ENCODE measurements at regions not wholly inside any gene's neighbourhood (a gene's known extent, or its start where the extent isn't known, plus 50 kb on each side); places are given as distances from the start of the nearest gene placed in this dataset.

DNA sequence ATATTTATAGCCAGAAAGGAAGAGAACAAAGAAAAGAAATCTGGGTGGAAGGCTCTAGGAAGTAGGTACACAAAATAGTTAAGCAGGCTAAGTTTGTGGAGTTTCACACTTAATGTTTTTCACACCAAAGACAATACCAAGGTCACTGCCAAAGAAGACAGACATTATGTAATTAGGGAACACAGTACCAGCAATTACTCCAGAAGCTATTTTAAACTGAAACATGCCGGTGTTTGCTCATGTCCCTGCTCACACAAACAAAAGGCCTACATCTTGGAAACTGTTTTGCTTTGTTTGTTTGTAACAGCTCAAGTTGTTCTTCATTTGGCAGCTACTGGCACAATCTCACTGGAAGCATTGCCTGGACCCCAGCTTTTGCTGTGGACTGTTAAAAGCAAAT lies 88.5 kb upstream of the DAB1 start:
- no peak for DNase-seq (ENCODE audit: low read depth in 1 of 2, low spot score in 2 of 2)
- Histone ChIP-seq H3K9me3 (replicated peaks) (no peaks in the 10 kb centered on the region), H3K27ac (no peak overlapping the region), H3K4me3 (no peak overlapping the region), H3K27me3 (replicated peaks) (no peaks in the 10 kb centered on the region; the same call in 1 of the 2 replicates), H3K4me1 (replicated peaks) (no peaks in the 10 kb centered on the region), H3K36me3 (no peaks in the 10 kb centered on the region)

DNA sequence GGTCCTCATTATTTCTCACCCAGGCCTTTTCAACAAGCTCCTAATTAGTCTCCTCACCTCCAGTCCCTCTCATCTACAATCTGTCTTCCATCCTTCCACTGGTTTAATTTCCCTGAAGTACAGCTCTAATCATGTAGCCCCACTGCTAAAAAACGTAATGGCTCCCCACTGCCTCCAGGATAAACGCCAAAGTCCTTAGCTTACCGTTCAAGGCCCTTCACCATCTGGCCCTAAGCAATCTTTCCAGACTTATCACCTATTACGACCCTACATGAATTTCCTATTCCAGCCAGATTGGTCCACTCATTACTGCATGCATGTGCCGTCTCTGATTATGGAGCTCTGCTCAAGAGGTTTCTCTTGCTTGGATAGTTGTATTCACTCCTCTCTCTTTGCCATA lies 83.1 kb upstream of the DAB1 start:
- no peaks in the 10 kb centered on the region for H3K9me3 ChIP-seq (replicated peaks)
- H3K27me3 ChIP-seq (replicated peaks) = peaks cover 9% of the 10 kb centered on the region; the same call in 1 of the 2 replicates
- no peak for DNase-seq (ENCODE audit: low read depth in 1 of 2, low spot score in 2 of 2)
- no peak overlapping the region for H3K4me3 ChIP-seq
- H3K4me1 ChIP-seq (replicated peaks) = no peaks in the 10 kb centered on the region
- H3K27ac ChIP-seq = no peak overlapping the region
- no peaks in the 10 kb centered on the region for H3K36me3 ChIP-seq

DNA sequence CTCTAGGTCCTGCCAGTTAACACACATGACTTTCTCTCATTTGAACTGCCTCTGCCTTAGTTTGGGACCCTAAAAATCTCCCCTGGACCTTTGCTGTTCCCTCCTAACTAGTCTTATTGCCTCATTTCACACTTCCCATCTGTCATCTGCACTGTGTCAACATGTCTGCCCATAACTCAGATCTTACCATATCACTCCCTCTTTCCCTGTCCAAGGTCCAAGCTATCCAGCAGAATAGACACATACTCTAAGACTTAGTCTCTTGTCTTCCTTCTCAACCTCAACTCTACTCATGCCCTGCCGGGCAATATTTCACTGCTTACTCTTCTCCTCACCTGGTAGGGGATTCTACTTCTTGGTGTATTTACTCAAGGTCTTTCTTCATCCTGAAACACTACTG lies 79.5 kb upstream of the DAB1 start:
- no peak for DNase-seq (ENCODE audit: low read depth in 1 of 2, low spot score in 2 of 2)
- no peak overlapping the region for H3K4me3 ChIP-seq
- H3K9me3 ChIP-seq (replicated peaks) = no peaks in the 10 kb centered on the region
- H3K27me3 ChIP-seq (replicated peaks) = peaks cover 9% of the 10 kb centered on the region; the same call in 1 of the 2 replicates
- H3K4me1 ChIP-seq (replicated peaks) = no peaks in the 10 kb centered on the region
- H3K27ac ChIP-seq = no peak overlapping the region
- no peaks in the 10 kb centered on the region for H3K36me3 ChIP-seq

DNA sequence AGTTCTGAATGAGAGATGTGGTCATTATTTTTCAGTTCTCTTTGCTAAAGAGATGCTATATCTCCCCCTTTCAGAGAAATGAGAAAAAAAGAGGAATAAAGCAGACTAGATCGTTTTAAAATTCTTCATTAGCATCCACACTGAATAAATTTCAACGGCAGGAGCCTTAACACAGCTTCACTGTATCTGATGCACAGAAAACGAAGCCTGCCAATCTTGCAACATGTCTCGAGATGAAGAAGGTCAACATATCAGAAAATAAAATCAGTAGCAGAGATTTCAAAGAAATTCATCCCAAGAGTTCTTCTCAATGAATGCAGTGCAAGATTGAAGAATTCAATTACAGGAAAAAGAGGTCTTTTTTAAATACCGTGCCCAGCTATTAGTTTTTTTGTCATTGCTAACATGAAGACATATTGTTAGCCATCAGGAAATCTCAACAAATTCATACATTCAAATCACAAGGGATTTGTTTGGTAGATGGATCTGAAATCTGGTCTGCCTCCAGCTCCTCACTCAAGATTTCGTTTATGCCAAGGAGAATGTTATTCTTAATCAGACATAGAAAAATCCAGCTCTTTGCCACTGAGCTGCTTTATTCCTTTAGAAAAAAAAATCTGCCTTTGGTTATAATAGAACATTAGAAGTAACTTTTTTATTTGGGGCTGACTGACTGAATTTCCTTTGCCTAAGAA lies 76.4 kb upstream of the DAB1 start:
- no peaks in the 10 kb centered on the region for H3K36me3 ChIP-seq
- peaks cover 8% of the 10 kb centered on the region; the same call in 1 of the 2 replicates for H3K27me3 ChIP-seq (replicated peaks)
- no peaks in the 10 kb centered on the region for H3K4me1 ChIP-seq (replicated peaks)
- no peaks in the 10 kb centered on the region for H3K9me3 ChIP-seq (replicated peaks)
- no peak for DNase-seq (ENCODE audit: low read depth in 1 of 2, low spot score in 2 of 2)
- H3K4me3 ChIP-seq = no peak overlapping the region
- H3K27ac ChIP-seq = no peak overlapping the region

DNA sequence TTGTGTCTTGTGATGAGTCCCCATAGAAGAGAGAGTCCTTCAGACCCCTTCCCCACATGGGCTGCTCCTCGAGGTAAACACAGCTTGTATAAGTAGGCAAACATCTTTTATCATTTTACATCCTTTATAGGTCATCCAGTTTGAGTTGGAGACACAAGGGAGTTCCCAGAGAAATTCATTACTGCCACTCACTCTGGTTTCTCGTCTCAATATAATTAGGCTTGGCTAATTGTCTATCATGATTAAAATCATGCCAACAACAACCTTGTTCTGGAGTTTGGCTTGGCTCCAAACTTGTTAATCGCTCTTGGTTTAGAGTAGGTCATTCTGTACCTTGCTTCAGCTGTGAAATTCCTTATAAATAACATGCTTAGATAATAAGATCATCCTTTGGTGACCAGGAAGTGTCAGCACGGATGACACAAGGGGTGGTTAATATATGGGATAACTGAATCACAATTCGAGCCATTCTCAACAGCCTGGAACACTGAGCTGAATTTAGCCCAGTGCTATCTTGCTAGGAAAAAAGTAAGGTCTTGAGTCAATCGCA lies 70.7 kb upstream of the DAB1 start:
- Histone ChIP-seq H3K4me1 (replicated peaks) (peaks cover 9% of the 10 kb centered on the region), H3K27ac (no peak overlapping the region), H3K4me3 (no peak overlapping the region), H3K27me3 (replicated peaks) (no peaks in the 10 kb centered on the region), H3K36me3 (no peaks in the 10 kb centered on the region), H3K9me3 (replicated peaks) (no peaks in the 10 kb centered on the region)
- DNase-seq (ENCODE audit: low read depth in 1 of 2, low spot score in 2 of 2) = no peak

DNA sequence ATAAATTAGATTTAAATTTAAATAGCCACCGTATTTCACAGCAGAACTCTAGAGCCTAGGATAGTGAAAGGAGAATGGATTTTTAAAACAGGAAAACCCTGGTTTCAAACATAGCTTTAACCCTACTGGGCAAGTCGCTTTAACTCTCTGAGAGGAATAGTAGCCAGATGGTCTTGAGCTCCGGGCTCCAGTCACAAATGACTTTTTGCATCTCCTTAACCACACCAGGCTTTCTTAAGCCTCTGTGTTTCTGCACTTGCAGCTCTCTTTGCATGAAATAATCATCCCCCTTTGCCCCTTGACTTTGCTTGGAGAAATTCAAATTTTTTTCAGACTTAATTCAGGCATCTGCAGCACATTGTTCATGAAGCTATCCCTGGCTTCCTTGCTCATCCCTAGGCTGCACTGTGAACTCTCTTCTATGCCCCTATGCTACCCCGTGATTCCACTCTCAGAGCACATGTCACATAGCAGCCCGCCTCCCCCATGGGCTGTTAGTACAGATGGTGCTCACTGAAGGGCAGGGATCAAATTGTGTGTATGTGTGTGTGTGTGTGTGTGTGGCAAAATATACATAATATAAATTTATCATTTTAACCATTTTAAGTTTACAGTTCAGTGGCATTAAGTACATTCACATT lies 68.8 kb upstream of the DAB1 start:
- Histone ChIP-seq H3K9me3 (replicated peaks) (no peaks in the 10 kb centered on the region), H3K27ac (no peak overlapping the region), H3K4me1 (replicated peaks) (peaks cover 19% of the 10 kb centered on the region), H3K36me3 (no peaks in the 10 kb centered on the region), H3K4me3 (no peak overlapping the region), H3K27me3 (replicated peaks) (no peaks in the 10 kb centered on the region)
- DNase-seq (ENCODE audit: low read depth in 1 of 2, low spot score in 2 of 2) = no peak

DNA sequence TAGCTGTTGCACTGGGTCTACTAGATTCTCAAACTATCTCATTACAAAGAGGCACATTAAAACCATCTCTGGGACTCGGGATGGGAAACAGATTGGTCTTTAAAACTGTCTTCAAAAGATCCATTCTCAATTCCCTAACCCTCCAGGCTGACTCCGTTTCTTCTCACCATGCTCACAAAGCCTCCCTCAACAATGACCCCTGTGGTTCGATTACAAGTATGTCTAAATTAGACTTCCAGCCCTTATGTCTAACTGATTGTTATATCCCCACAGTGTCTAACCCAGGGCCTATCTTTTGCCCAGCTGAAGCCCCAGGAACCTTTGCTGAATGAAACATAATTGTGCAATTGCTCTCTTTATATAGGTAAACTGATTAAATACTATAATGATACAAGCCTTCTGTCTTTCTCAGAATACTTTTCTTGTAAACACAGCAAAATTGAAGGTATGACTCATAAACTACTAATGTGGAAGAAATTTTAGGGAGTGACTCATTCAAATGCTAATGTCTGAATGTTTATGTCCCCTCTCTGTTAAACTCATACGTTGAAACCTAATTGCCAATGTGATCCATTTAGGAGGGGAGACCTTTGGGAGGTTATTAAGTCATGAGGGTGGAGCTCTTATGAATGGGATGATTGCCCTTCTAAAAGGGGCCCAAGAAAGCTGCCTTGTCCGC lies 65.6 kb upstream of the DAB1 start:
- DNase-seq (ENCODE audit: low read depth in 1 of 2, low spot score in 2 of 2) = peak in 1 of 2 experiments; percentile 93
- Histone ChIP-seq H3K27me3 (replicated peaks) (no peaks in the 10 kb centered on the region), H3K4me3 (no peak overlapping the region), H3K36me3 (no peaks in the 10 kb centered on the region), H3K27ac (peak overlapping the region; percentile 80), H3K4me1 (replicated peaks) (peaks cover 36% of the 10 kb centered on the region), H3K9me3 (replicated peaks) (no peaks in the 10 kb centered on the region)

DNA sequence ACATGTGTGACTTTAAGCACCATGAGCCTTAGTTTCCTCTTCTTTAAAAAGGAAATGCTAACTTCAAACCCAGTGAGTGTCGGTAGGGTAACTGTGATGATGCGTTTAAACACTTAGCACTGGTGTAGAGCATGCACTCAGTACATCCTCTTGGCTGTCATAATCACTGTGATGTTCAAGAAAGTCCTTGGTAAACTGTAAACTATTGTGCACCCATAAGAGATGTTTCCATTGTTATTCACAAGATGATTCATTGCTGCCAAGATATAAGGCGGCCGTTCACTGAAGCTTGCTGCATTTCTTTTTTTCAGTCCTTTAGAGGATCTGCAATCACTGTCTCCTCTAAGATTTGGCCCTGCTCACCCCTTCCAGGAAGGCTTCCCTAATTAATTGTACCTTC lies 61.8 kb upstream of the DAB1 start:
- peaks cover 36% of the 10 kb centered on the region for H3K4me1 ChIP-seq (replicated peaks)
- H3K36me3 ChIP-seq = no peaks in the 10 kb centered on the region
- no peaks in the 10 kb centered on the region for H3K27me3 ChIP-seq (replicated peaks)
- no peak overlapping the region for H3K4me3 ChIP-seq
- peak overlapping the region; percentile 7; the same call in 1 of the 2 replicates for H3K27ac ChIP-seq
- peak in 1 of 2 experiments; percentile 62 for DNase-seq (ENCODE audit: low read depth in 1 of 2, low spot score in 2 of 2)
- H3K9me3 ChIP-seq (replicated peaks) = no peaks in the 10 kb centered on the region

DNA sequence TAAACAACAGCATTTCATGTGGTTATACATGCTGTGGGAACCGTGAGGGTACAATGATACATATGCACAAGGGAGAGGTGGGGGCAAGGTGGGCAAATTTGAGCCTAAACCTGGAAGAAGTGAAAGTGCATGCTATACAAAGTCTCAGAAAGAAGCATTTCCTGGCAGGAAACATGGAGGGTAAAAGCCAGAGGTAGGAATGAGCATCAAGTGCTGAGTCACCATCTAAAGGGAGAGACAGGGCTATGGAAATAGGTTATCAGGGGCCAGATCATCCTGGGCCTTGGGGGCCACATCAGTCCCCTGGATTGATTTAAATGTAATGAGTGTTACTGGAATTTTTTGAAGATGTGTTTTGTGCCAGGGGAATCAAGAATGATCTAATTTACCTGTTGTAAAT lies 60.1 kb upstream of the DAB1 start:
- Histone ChIP-seq H3K27ac (no peak overlapping the region), H3K36me3 (no peaks in the 10 kb centered on the region), H3K9me3 (replicated peaks) (no peaks in the 10 kb centered on the region), H3K27me3 (replicated peaks) (no peaks in the 10 kb centered on the region), H3K4me1 (replicated peaks) (peaks cover 21% of the 10 kb centered on the region), H3K4me3 (no peak overlapping the region)
- no peak for DNase-seq (ENCODE audit: low read depth in 1 of 2, low spot score in 2 of 2)

DNA sequence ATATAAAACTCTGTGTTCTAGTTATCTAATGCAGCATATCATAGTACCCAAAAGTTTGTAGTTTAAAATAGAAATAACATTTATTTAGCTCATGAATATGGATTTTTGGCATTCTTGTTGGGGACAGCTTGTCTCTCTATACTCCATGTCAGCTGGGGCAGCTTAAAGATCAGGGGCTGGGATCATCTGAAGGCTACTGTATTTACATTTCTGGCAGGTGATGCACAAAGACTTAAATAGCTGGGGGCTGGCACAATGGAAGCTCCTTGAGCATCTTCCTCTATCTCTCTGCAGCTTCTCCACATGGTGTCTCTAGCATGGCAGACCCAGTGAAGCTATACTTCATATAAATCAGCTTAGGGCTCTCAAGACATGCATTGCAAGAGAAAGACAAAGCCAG lies 55.6 kb upstream of the DAB1 start:
- no peak overlapping the region for H3K27ac ChIP-seq
- no peak for DNase-seq (ENCODE audit: low read depth in 1 of 2, low spot score in 2 of 2)
- H3K36me3 ChIP-seq = no peaks in the 10 kb centered on the region
- no peaks in the 10 kb centered on the region for H3K27me3 ChIP-seq (replicated peaks)
- no peaks in the 10 kb centered on the region for H3K9me3 ChIP-seq (replicated peaks)
- peaks cover under 1% of the 10 kb centered on the region; the same call in 1 of the 2 replicates for H3K4me1 ChIP-seq (replicated peaks)
- no peak overlapping the region for H3K4me3 ChIP-seq

DNA sequence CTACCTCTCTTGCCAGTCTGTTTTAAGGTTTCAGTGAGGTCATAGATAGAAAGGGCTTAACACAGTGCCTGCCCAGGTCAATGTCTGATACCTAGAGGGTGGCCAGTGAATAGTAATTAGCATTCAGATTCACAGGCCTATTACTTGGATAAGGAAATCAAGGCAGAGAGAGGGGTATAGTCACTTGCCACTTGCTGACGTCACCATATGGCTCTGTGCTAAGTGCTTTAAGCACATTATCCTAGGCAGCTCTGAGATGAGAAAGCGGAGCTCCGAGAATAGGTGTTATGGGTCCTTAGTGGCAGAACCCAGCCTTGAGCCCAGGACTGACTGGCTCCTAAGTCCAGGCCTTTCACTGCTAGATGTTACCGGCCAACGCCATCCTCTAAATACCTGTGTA lies 51.5 kb upstream of the DAB1 start:
- H3K27ac ChIP-seq = no peak overlapping the region
- DNase-seq (ENCODE audit: low read depth in 1 of 2, low spot score in 2 of 2) = no peak
- no peak overlapping the region for H3K4me3 ChIP-seq
- no peaks in the 10 kb centered on the region for H3K9me3 ChIP-seq (replicated peaks)
- peaks cover 10% of the 10 kb centered on the region for H3K4me1 ChIP-seq (replicated peaks)
- no peaks in the 10 kb centered on the region for H3K27me3 ChIP-seq (replicated peaks)
- H3K36me3 ChIP-seq = no peaks in the 10 kb centered on the region

DNA sequence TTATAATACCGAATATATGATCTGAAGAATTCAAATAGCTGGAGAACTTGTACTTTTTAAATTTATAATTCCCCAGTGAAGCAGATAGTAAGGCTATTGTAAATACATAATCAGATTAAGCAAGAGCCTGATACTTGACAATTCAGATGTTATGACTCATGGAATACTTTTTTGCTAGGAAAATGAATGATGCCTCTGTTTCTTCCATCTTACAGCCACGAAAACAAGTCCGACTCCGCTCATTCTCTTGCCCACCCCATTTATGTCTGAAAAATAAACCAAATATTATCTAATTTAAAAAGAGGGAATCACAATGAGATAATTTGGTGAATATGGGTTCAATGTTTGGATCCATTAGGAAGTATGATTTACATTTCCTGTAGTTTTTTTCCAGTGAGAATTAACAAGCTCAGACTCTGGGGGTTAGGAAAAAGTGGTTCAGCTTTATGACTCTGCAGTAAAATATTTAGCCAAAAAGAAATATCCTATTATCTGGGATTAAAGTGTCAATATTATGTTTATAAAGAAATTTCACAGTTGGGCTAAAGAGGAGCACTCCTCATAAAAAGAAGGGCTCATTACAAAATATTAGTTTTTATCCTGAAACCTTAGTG lies 50.4 kb upstream of the DAB1 start:
- DNase-seq (ENCODE audit: low read depth in 1 of 2, low spot score in 2 of 2) = peak in 1 of 2 experiments; percentile 19
- Histone ChIP-seq H3K27ac (no peak overlapping the region), H3K36me3 (no peaks in the 10 kb centered on the region), H3K4me3 (no peak overlapping the region), H3K27me3 (replicated peaks) (no peaks in the 10 kb centered on the region), H3K4me1 (replicated peaks) (peaks cover 19% of the 10 kb centered on the region), H3K9me3 (replicated peaks) (no peaks in the 10 kb centered on the region)

All from SJSA1 (cell line).